ENCODE measurements at regions not wholly inside any gene's neighbourhood (a gene's known extent, or its start where the extent isn't known, plus 50 kb on each side); places are given as distances from the start of the nearest gene placed in this dataset.

GRCh38 chr6:126181890-126182289, 158.0 kb upstream of the CENPW start:
- TF ChIP-seq, protein P1, sequence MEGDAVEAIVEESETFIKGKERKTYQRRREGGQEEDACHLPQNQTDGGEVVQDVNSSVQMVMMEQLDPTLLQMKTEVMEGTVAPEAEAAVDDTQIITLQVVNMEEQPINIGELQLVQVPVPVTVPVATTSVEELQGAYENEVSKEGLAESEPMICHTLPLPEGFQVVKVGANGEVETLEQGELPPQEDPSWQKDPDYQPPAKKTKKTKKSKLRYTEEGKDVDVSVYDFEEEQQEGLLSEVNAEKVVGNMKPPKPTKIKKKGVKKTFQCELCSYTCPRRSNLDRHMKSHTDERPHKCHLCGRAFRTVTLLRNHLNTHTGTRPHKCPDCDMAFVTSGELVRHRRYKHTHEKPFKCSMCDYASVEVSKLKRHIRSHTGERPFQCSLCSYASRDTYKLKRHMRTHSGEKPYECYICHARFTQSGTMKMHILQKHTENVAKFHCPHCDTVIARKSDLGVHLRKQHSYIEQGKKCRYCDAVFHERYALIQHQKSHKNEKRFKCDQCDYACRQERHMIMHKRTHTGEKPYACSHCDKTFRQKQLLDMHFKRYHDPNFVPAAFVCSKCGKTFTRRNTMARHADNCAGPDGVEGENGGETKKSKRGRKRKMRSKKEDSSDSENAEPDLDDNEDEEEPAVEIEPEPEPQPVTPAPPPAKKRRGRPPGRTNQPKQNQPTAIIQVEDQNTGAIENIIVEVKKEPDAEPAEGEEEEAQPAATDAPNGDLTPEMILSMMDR (IDR thresholded peaks at IDR 0.05), result no peak
- TF ChIP-seq POLR2AphosphoS5 (IDR thresholded peaks at IDR 0.05), result no peak
- TF ChIP-seq EP300 (IDR thresholded peaks at IDR 0.05), result no peak
- no peak for TF ChIP-seq POLR2A (IDR thresholded peaks at IDR 0.05; ENCODE audit: low read depth)

Data from esophagus muscularis mucosa (tissue), 4 donors.